ENCODE measurements at regions not wholly inside any gene's neighbourhood (a gene's known extent, or its start where the extent isn't known, plus 50 kb on each side); places are given as distances from the start of the nearest gene placed in this dataset.

- no peak for DNase-seq (ENCODE audit: low read depth in 2 of 2, low spot score in 1 of 2)
Observed at GRCh38 chr1:29861922-29862321, 625.6 kb downstream of the PTPRU start.

DNA sequence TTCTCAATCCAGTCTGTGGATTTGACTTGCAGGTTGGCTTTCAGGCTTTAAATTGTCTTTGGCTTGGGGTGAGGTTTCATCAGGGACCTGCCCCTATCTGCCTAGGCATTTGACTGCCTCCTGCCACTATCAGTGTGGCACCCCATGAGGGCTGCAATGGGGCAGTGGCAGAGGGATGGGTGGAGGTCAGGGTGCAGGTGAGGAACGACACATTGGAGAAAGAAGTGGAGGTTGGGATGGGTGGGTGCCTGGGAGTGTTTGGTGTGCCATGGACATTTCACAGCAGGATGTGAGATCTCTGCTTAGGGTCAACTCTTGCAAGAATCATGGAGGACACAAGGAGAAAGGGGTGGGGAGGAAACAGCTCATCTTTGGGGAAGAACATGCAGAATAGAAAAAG, 625.1 kb downstream of the PTPRU start:
- DNase-seq (ENCODE audit: low read depth in 2 of 2, low spot score in 1 of 2) = no peak

GRCh38 chr1:29860681-29861080, 624.4 kb downstream of the PTPRU start:
- DNase-seq (ENCODE audit: low read depth in 2 of 2, low spot score in 1 of 2) = no peak

DNA sequence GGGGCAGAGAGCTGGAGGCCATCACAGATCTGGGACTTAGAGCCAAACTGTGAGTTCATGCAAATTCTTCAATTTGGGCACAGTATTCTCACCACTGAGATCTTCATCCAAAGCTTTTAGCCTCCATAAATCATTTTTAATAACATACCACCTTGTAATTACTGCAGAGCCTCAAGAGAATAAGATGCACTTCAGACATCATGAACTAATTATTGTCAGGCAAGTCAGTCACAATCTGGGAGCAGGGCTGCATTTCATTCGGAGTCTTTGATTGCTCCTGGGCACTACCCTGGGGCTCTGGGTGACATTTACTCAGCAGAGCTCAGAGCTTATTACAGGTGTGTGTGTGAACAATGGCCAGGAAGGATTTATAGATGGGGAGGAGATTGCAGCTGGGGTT, 623.7 kb downstream of the PTPRU start:
- no peak for DNase-seq (ENCODE audit: low read depth in 2 of 2, low spot score in 1 of 2)

DNA sequence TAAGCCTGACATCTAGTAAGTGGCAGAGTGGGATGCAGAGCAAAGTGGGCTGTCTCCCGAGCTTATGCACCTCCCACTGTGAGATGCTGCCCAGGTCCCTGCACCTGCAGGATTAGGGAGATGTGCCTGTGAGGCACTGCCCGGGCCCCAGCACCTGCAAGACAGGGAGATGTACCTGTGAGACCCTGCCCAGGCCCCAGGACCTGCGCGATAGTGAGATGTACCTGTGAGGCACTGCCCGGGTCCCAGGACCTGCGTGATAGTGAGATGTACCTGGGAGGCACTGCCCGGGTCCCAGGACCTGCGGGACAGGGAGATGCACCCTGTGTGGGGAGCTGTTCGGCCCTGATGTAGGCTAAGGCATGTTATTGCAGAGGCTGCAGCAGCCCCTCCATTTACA, 622.8 kb downstream of the PTPRU start:
- no peak for DNase-seq (ENCODE audit: low read depth in 2 of 2, low spot score in 1 of 2)

GRCh38 chr1:29858646-29859045, 622.3 kb downstream of the PTPRU start:
- no peak for DNase-seq (ENCODE audit: low read depth in 2 of 2, low spot score in 1 of 2)

DNA sequence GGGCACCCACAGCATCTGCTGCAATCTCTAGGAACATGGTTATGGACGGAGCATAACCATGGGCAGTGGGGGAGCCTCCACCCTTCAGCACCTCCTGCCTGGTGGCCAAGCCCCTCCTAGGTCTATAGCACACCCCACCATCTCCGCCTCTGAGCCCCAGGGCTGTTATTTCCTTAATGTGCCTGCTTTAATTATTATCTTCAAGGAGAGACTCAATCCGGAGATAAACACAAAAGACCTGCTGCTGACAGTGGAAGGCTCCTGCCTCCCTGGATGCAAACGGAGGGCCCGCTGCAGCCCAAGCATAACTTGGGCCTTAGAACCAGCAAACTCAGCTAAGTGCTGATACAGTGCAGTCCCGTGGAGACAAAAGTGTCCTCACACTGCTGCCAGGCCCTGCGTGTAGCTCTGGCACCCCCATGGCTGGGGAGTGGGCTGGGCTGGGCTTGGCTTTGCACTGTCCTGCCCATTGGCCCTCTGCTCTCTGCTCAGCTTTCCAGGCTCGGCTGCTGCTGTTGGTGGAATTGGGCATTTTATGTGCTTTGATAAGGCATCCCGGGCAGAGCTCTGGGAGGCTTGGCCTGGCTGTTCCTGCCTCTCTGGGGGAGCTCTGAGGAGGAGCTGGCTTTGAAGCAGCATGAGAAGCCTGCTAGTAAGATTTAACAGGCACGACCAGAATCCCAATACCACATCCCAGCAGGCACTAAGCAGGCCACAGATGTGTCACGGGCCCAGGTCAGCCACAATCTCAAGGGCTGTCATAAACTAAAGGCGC, 620.2 kb downstream of the PTPRU start:
- no peak for DNase-seq (ENCODE audit: low read depth in 2 of 2, low spot score in 1 of 2)

DNA sequence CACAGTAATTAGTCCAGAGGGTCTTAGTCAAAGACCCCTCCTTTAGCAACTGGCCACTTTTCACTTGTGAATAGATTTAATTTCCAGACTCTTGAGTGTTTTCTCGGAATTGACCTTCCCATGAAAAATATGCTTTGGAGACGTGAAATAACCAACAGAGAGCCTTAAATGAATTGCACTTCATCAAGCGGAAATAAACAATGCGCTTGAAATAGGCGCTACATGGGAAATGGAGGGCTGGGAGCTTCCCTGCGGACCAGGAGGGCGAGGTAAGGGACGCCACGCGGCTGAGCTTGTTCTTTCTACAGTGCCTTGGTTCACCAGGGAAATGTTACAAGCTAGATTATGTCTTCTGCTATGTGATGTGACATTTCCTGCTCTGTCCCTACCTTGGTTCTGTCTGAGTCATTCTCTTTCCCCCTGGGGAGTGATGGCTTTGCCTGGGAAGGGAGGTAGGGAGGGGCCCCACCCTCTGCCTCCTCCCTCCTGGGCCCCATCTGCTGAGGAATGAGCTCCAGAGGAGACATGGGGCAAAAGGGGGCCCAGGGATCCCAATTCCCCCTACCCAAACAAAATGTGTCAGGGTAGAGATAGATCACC, 619.3 kb downstream of the PTPRU start:
- DNase-seq (ENCODE audit: low read depth in 2 of 2, low spot score in 1 of 2) = no peak

DNA sequence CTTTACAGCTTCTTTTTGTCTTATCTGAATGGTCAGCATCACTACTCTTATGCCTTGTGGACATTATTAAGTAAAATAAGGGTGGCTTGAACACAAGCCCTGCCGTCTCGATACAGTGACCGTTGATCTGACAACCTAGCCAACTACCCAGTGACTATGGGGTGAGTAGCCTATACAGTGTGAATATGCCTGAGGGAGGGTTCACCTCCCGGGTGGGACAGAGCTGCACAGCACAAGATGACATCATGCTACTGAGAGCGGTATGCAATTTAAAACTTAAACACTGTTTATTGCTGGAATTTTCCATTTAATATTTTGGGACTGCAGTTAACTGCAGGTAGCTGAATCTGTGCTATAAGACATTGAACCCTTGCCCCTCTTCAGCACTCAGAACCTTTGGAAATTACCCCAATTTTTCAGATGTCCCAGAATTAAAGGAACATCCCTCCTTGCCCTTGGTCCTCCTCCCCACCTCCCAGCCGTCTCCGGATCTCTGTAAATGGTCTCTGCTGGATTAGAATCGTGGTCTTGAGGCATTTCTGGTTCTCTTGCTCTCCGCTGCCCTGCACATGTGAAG, 618.5 kb downstream of the PTPRU start:
- no peak for DNase-seq (ENCODE audit: low read depth in 2 of 2, low spot score in 1 of 2)

- no peak for DNase-seq (ENCODE audit: low read depth in 2 of 2, low spot score in 1 of 2)
Observed at GRCh38 chr1:29853716-29854330, 617.5 kb downstream of the PTPRU start.

DNA sequence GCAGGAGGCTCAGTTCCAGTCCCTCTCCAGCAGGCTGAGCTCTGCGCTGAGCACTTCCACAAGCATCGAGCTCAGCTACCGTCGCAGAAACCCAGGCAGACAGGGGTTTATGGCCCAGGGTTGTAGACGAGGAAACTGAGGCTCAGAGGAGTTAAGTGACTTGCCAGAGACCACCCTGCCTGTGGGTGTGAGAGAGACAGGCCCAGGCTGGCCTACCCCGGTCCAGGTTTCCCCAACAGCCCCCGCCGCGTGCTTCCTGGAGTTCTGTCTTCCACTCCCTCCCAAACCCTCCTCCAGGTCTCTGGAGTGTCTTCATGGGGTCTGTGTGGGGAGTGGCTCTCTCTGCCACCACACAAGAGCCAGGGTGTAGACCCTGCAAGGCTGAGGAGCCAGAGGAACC, 615.9 kb downstream of the PTPRU start:
- no peak for DNase-seq (ENCODE audit: low read depth in 2 of 2, low spot score in 1 of 2)

GRCh38 chr1:29851691-29852090, 615.4 kb downstream of the PTPRU start:
- DNase-seq (ENCODE audit: low read depth in 2 of 2, low spot score in 1 of 2) = no peak

GRCh38 chr1:29849991-29850757, 613.9 kb downstream of the PTPRU start:
- DNase-seq (ENCODE audit: low read depth in 2 of 2, low spot score in 1 of 2) = no peak

- no peak for DNase-seq (ENCODE audit: low read depth in 2 of 2, low spot score in 1 of 2)
Observed at GRCh38 chr1:29849038-29849750, 612.9 kb downstream of the PTPRU start.

DNA sequence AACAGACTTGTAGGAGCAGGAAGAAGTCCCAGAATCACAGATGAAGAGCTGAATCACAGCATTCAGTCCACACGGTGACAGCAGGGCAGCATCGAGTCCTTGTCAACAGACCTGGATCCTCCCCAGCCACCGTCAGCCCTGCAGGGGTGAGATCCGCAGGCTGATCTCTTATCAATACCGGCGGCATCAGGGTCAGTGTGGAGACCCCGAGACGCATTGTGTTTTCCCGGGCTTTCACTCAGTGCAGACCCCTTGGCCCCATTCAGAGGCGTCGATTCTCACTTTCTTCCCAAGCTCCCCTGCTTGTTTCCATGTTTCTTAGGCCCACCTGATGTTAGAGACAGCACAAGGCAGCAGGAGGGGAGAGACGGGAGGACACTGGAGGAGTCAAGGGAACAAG, 609.6 kb downstream of the PTPRU start:
- no peak for DNase-seq (ENCODE audit: low read depth in 2 of 2, low spot score in 1 of 2)

DNA sequence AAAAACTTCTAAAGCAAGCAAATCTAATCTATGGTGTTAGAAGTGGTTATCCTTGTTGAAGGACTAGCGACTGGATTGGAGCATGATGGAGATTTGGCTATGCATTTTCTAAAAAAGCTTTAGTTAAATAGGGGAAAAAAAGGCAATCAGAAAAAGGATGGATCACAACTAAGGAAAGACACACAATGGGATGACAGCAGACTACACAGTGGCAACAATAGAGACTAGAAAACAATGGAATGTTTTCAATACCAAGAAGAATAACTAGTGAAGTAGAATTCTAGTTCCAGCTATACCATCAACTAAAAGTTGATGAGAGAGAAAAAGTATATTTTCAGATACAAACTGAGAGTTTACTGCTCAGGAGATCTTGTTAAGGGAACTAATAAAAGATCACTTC, 605.8 kb downstream of the PTPRU start:
- no peak for DNase-seq (ENCODE audit: low read depth in 2 of 2, low spot score in 1 of 2)

GRCh38 chr1:29839726-29840125, 603.4 kb downstream of the PTPRU start:
- DNase-seq (ENCODE audit: low read depth in 2 of 2, low spot score in 1 of 2) = no peak

DNA sequence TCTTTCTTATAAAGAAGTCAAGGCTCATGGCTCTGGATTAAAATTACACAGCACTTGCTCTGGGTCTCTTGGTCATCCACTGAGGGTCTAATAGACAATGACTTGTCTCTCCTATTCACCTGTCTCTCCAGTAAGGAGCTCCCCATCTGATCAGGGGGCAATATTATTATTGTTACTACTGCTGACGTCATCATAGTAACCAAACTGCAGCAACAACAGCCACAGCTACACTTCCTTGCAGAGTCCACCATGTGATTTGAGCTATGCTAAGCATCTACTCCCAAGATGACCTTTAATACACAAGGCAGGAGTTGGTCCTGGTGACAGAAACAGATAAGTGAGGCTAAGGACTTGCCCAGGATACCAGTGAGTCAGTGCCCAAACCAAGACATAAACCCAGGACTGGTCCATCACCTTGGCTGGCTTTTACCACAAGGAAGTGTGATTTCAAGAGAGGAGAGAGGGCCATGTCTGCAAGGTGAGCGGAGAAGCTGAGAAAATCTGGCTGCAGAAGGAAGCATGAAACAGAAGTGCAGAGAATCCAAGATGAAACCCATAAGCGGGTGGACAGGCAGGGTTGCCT, 602.5 kb downstream of the PTPRU start:
- DNase-seq (ENCODE audit: low read depth in 2 of 2, low spot score in 1 of 2) = no peak

DNA sequence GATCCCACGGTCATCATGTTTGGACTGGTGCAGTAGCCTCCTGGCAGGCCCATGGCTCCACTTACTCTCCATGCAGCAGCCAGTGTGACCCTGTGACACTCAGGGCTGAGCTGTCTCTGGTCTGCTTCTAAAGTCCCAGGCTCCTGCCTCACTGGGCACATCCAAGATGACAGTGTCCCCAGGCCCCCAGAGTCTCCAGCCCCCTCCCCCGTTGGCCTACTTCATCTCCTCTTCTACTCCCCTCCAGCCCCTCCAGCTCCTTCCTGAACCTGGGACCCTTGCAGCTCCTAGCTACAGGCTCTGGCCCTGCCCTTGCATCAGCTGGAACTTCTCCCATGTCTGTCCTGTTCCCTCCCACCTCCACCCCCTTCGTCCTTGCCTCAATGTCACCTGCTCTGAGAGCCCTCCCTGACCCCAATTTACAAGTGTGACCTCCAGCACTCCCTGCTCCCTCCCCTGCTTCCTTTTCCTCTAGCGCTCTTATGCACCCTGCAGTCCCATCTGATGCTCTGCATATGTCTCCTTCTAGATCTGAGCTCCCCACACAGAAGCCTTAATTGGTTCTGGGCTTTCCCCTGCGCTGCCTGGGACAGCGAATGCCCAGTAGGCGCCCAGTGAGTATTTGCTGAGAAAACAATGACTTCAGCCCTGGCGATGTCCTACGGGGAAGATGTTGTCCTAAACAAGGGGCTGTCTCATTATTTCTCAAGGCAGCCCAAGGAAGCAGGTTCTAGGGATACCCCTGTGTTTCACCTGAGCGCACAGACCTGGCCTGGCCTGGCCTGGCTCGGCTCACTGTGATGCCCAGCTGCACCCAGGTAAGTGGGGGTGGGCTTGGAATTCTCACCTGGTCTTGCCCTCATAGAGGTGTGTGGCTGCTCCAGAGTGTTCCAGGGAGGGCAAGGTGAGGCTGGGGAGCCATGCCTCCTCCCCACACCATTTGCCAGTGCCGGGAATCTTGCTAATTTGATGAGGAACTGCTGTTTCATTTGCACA, 600.6 kb downstream of the PTPRU start:
- DNase-seq (ENCODE audit: low read depth in 2 of 2, low spot score in 1 of 2) = no peak

All from stimulated activated CD8-positive, alpha-beta memory T cell treated with anti-CD3 and anti-CD28 coated beads, Interleukin-4, amount 100 ng/mL, for 1 hour (primary cell).